ENCODE measurements at regions not wholly inside any gene's neighbourhood (a gene's known extent, or its start where the extent isn't known, plus 50 kb on each side); places are given as distances from the start of the nearest gene placed in this dataset.

- Histone ChIP-seq H3K36me3 (ENCODE audit: control insufficient read depth in 2 of 2, insufficient read depth in 2 of 2, low read length in 1 of 2) (no peaks in the 10 kb centered on the region), H3K4me3 (no peak overlapping the region), H3K9ac (ENCODE audit: control insufficient read depth, insufficient read depth, low read length) (no peak overlapping the region), H2AFZ (ENCODE audit: control insufficient read depth, low read depth, low read length) (no peak overlapping the region), H3K4me1 (ENCODE audit: control insufficient read depth, insufficient read depth, low read length) (no peaks in the 10 kb centered on the region), H3K27me3 (replicated peaks in 1 of 2; ENCODE audit: control insufficient read depth in 2 of 2, insufficient read depth in 2 of 2, low read length in 1 of 2) (peaks cover 0 to 4% of the 10 kb centered on the region in 2 experiments; a peak in 2 of 4 replicates), H3K79me2 (ENCODE audit: control insufficient read depth, insufficient read depth, low read length) (no peaks in the 10 kb centered on the region), H3K4me2 (ENCODE audit: control insufficient read depth, insufficient read depth) (no peak overlapping the region), H3K27ac (ENCODE audit: control insufficient read depth, insufficient read depth) (no peak overlapping the region), H4K20me1 (ENCODE audit: control insufficient read depth, insufficient read depth) (no peaks in the 10 kb centered on the region), H3K9me3 (replicated peaks; ENCODE audit: control insufficient read depth, insufficient read depth, low read length) (no peaks in the 10 kb centered on the region)
- no peak for TF ChIP-seq ATF2 (IDR thresholded peaks at IDR 0.05; ENCODE audit: low read length)
- no peak for TF ChIP-seq POLR2A (IDR thresholded peaks at IDR 0.05; ENCODE audit: low read depth, low read length)
- TF ChIP-seq NRF1 (conservative IDR thresholded peaks at IDR 0.05; ENCODE audit: low read depth, low read length) = no peak
- TF ChIP-seq, protein P1, sequence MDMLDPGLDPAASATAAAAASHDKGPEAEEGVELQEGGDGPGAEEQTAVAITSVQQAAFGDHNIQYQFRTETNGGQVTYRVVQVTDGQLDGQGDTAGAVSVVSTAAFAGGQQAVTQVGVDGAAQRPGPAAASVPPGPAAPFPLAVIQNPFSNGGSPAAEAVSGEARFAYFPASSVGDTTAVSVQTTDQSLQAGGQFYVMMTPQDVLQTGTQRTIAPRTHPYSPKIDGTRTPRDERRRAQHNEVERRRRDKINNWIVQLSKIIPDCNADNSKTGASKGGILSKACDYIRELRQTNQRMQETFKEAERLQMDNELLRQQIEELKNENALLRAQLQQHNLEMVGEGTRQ (IDR thresholded peaks at IDR 0.05; ENCODE audit: borderline replicate concordance, low read depth, low read length) = no peak
- TF ChIP-seq PAX8 (IDR thresholded peaks at IDR 0.05) = no peak
- TF ChIP-seq NFXL1 (IDR thresholded peaks at IDR 0.05; ENCODE audit: borderline replicate concordance) = no peak
- no peak for TF ChIP-seq DPF2 (IDR thresholded peaks at IDR 0.05)
- TF ChIP-seq HDAC2 (IDR thresholded peaks at IDR 0.05) = no peak
- TF ChIP-seq, protein P2, sequence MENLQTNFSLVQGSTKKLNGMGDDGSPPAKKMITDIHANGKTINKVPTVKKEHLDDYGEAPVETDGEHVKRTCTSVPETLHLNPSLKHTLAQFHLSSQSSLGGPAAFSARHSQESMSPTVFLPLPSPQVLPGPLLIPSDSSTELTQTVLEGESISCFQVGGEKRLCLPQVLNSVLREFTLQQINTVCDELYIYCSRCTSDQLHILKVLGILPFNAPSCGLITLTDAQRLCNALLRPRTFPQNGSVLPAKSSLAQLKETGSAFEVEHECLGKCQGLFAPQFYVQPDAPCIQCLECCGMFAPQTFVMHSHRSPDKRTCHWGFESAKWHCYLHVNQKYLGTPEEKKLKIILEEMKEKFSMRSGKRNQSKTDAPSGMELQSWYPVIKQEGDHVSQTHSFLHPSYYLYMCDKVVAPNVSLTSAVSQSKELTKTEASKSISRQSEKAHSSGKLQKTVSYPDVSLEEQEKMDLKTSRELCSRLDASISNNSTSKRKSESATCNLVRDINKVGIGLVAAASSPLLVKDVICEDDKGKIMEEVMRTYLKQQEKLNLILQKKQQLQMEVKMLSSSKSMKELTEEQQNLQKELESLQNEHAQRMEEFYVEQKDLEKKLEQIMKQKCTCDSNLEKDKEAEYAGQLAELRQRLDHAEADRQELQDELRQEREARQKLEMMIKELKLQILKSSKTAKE (IDR thresholded peaks at IDR 0.05; ENCODE audit: low read depth, poor library complexity, severe bottlenecking) = no peak
- BruUV-seq (replicated peaks) = no TSS peak
- in situ Hi-C loops (cut with MboI) = no loop called here
- 35% methylated on average over 2 of the region's 2 CpGs for WGBS (ENCODE audit: insufficient coverage, insufficient replicate concordance, low lambda C conversion rate, missing lambda C conversion rate)
- ChIA-PET CTCF (no interaction called here), POLR2A (no interaction called here), RAD21 (ENCODE audit: unreplicated experiment) (no interaction called here), SMC1A (ENCODE audit: uncharacterized antibody, unreplicated experiment) (no interaction called here)
- DNase-seq (ENCODE audit: low read depth, low spot score) (no peak), ATAC-seq (no peak), FAIRE-seq (no peak)
- intact Hi-C loops (cut with micrococcal nuclease; ENCODE audit: unreplicated experiment) = no loop called here
Measured at GRCh38 chr16:86452451-86452850, 57.9 kb upstream of the FOXF1 start.

Data from GM12878 (cell line).